SK-N-SH (cell line): ENCODE measurements at regions not wholly inside any gene's neighbourhood (a gene's known extent, or its start where the extent isn't known, plus 50 kb on each side); places are given as distances from the start of the nearest gene placed in this dataset.

Experiments used
- CTCF ChIA-PET: fragments of 300-600, 350-600 bp; formaldehyde crosslinking; extraction: SDS; loops from one replicate; lab custom pipeline; 2021; lab: Yijun Ruan, JAX
- POLR2A ChIA-PET: fragments of 350-600 bp; sonication (Branson Sonifier 250); formaldehyde crosslinking; extraction: SDS; loops from one replicate; lab custom pipeline; 2020; ENCODE audit warnings: antibody characterized with exemption, inconsistent platforms; lab: Yijun Ruan, JAX
- DNase-seq: peaks from one replicate; pipeline ENCODE4 v3.0.0; 2012
- H2AFZ ChIP-seq: fragments of 200-600 bp; sonication (generic); 2 replicates; pipeline ENCODE4 v1.8.1; 2016; ENCODE audit warnings: antibody characterized with exemption, mild to moderate bottlenecking, low read depth
- H3F3A ChIP-seq: fragments of 200-600 bp; sonication (generic); replicated peaks from 2 replicates; pipeline ENCODE3; 2016; ENCODE audit warnings: antibody characterized with exemption, mild to moderate bottlenecking; ENCODE audit not compliant: insufficient read depth
- H3K27ac ChIP-seq, 2 experiments: fragments of 200-500 bp in 1 of 2; fragments of 200-600 bp in 1 of 2; sonication (Bioruptor generic) in 1 of 2; sonication (generic), shearing (Covaris generic) in 1 of 2; 2 replicates each; pipeline versions ENCODE4 v1.5.1 to v1.6.1; 2014 to 2016; ENCODE audit warnings: low read depth in 2 of 2, inconsistent platforms in 1 of 2, low read length in 1 of 2, mild to moderate bottlenecking in 1 of 2, mixed read lengths in 1 of 2
- H3K27me3 ChIP-seq: fragments of 200-600 bp; sonication (generic), shearing (Covaris generic); 2 replicates; pipeline ENCODE4 v1.6.1; 2016; ENCODE audit warnings: mixed run types; ENCODE audit not compliant: insufficient read depth
- H3K36me3 ChIP-seq, 2 experiments: fragments of 200-500 bp in 1 of 2; fragments of 200-600 bp in 1 of 2; sonication (Bioruptor generic) in 1 of 2; sonication (generic) in 1 of 2; replicated peaks in 1 of 2; 2 replicates each; pipeline versions ENCODE3 to v1.5.1; 2014 to 2016; ENCODE audit warnings: low read length in 1 of 2, mild to moderate bottlenecking in 1 of 2; ENCODE audit not compliant: insufficient read depth in 2 of 2, control insufficient read depth in 1 of 2
- H3K4me1 ChIP-seq, 2 experiments: fragments of 200-500 bp in 1 of 2; fragments of 200-600 bp in 1 of 2; sonication (Bioruptor generic) in 1 of 2; sonication (generic), shearing (Covaris generic) in 1 of 2; 2 replicates each; pipeline versions ENCODE4 v1.5.1 to v1.6.1; 2014 to 2016; ENCODE audit warnings: low read depth in 1 of 2, low read length in 1 of 2, mixed run types in 1 of 2; ENCODE audit not compliant: insufficient read depth in 2 of 2, control insufficient read depth in 1 of 2
- H3K4me2 ChIP-seq: fragments of 200-600 bp; sonication (generic), shearing (Covaris generic); 2 replicates; pipeline ENCODE4 v1.6.1; 2017; ENCODE audit warnings: mixed run types
- H3K4me3 ChIP-seq, 2 experiments: fragments of 200-500 bp in 1 of 2; fragments of 200-600 bp in 1 of 2; sonication (Bioruptor generic) in 1 of 2; sonication (generic), shearing (Covaris generic) in 1 of 2; 2 replicates each; pipeline versions ENCODE4 v1.5.1 to v1.8.1; 2014 to 2016; ENCODE audit warnings: low read depth in 2 of 2, inconsistent platforms in 1 of 2, low read length in 1 of 2, mild to moderate bottlenecking in 1 of 2, mixed read lengths in 1 of 2, moderate library complexity in 1 of 2
- H3K79me2 ChIP-seq: fragments of 200-600 bp; sonication (generic); 2 replicates; pipeline ENCODE4 v1.8.1; 2017; ENCODE audit warnings: mild to moderate bottlenecking; ENCODE audit not compliant: insufficient read depth
- H3K9ac ChIP-seq: fragments of 200-600 bp; sonication (generic); 2 replicates; pipeline ENCODE4 v1.6.1; 2017; ENCODE audit warnings: mixed run types
- H3K9me2 ChIP-seq: fragments of 200-600 bp; sonication (generic); 2 replicates; pipeline ENCODE4 v1.6.1; 2017; ENCODE audit warnings: mixed run types
- H3K9me3 ChIP-seq: fragments of 200-600 bp; sonication (generic); 2 replicates; pipeline ENCODE4 v1.6.1; 2017; ENCODE audit warnings: mixed run types, mild to moderate bottlenecking, moderate library complexity
- H4K20me1 ChIP-seq: fragments of 200-600 bp; sonication (generic); 2 replicates; pipeline ENCODE4 v1.6.1; 2017; ENCODE audit warnings: mild to moderate bottlenecking, mixed run types; ENCODE audit not compliant: insufficient read depth
- CHD2 ChIP-seq: fragments of 150-350 bp; IDR thresholded peaks from 2 replicates; pipeline ENCODE4 v1.6.1; 2018; ENCODE audit warnings: low read length; ENCODE audit not compliant: partially characterized antibody
- CTCF ChIP-seq: fragments of 200-600 bp; sonication (generic); IDR thresholded peaks from 2 replicates; pipeline ENCODE4 v1.6.1; 2017; ENCODE audit warnings: antibody characterized with exemption, mild to moderate bottlenecking, moderate library complexity
- ELF1 ChIP-seq: IDR thresholded peaks from 2 replicates; pipeline ENCODE4 v1.4.0; 2012
- EP300 ChIP-seq, 2 experiments: IDR thresholded peaks; 2 replicates each; pipeline versions ENCODE4 v1.4.0 to v1.6.1; 2012; ENCODE audit warnings: borderline replicate concordance in 1 of 2, low read depth in 1 of 2, low read length in 1 of 2
- EZH2phosphoT487 ChIP-seq: fragments of 200-600 bp; sonication (generic); IDR thresholded peaks from 2 replicates; pipeline ENCODE4 v1.6.1; 2017; ENCODE audit warnings: low read depth, mixed run types, mild to moderate bottlenecking, antibody characterized with exemption, moderate library complexity, borderline replicate concordance
- FOXM1 ChIP-seq: IDR thresholded peaks from 2 replicates; pipeline ENCODE4 v1.4.0; 2012; ENCODE audit warnings: low read depth, mild to moderate bottlenecking
- GABPA ChIP-seq: IDR thresholded peaks from 2 replicates; pipeline ENCODE4 v1.4.0; 2012; ENCODE audit warnings: low read depth, mild to moderate bottlenecking
- GATA2 ChIP-seq: sonication (generic); formaldehyde crosslinking; IDR thresholded peaks from 2 replicates; pipeline ENCODE4 v1.5.0; 2020; ENCODE audit warnings: mild to moderate bottlenecking, missing genetic modification reagents
- IRF3 ChIP-seq: fragments of 150-350 bp; IDR thresholded peaks from 2 replicates; pipeline ENCODE4 v1.6.1; 2016; ENCODE audit warnings: mild to moderate bottlenecking, low read depth, low read length
- JUND ChIP-seq: IDR thresholded peaks from 2 replicates; pipeline ENCODE4 v1.4.0; 2012
- MAX ChIP-seq: IDR thresholded peaks from 2 replicates; pipeline ENCODE4 v1.4.0; 2012; ENCODE audit warnings: low read depth
- MEF2A ChIP-seq: IDR thresholded peaks from 2 replicates; pipeline ENCODE4 v1.4.0; 2012; ENCODE audit warnings: low read depth, borderline replicate concordance
- NRF1 ChIP-seq: IDR thresholded peaks from 2 replicates; pipeline ENCODE4 v1.6.1; 2012; ENCODE audit warnings: low read depth, mild to moderate bottlenecking, low read length
- PBX3 ChIP-seq: IDR thresholded peaks from 2 replicates; pipeline ENCODE4; 2012
- RCOR1 ChIP-seq: fragments of 150-350 bp; IDR thresholded peaks from 2 replicates; pipeline ENCODE4 v1.6.1; 2017; ENCODE audit warnings: antibody characterized with exemption, low read length
- SIN3A ChIP-seq: IDR thresholded peaks from 2 replicates; pipeline ENCODE4 v1.6.1; 2012; ENCODE audit warnings: low read depth, mild to moderate bottlenecking, low read length, moderate library complexity, borderline replicate concordance
- SMC3 ChIP-seq: IDR thresholded peaks from 2 replicates; pipeline ENCODE4 v1.6.1; 2012; ENCODE audit warnings: low read depth, low read length, improper control_type of control experiment
- TAF1 ChIP-seq: IDR thresholded peaks from 2 replicates; pipeline ENCODE4 v1.6.1; 2012; ENCODE audit warnings: low read depth, mild to moderate bottlenecking, low read length, moderate library complexity, borderline replicate concordance
- TCF12 ChIP-seq: IDR thresholded peaks from 2 replicates; pipeline ENCODE4 v1.4.0; 2012
- YY1 ChIP-seq: IDR thresholded peaks from 2 replicates; pipeline ENCODE4 v1.4.0; 2012; ENCODE audit warnings: low read depth, mild to moderate bottlenecking
- WGBS: methylation state at CpG from one replicate; pipeline ENCODE4 v1.1.6; 2017; ENCODE audit warnings: low lambda C conversion rate; 5-methylcytosine and 5-hydroxymethylcytosine counted together

GRCh38 chr4:162675661-162676060, 491.0 kb downstream of the NAF1 start (continued):
- TF ChIP-seq IRF3 (no peak), EP300 (IDR thresholded peaks at IDR 0.05; ENCODE audit: borderline replicate concordance in 1 of 2, low read depth in 1 of 2, low read length in 1 of 2) (no peak), GATA2 (CRISPR knock-in tag) (no peak), MAX (no peak), GABPA (no peak), FOXM1 (no peak), JUND (no peak)

GRCh38 chr4:162661913-162662312, 498.1 kb upstream of the FSTL5 start:
- ChIA-PET CTCF (no interaction called here), POLR2A (no interaction called here)
- H3K4me2 ChIP-seq = no peak overlapping the region
- no peak overlapping the region for H3K27ac ChIP-seq
- no peak overlapping the region for H2AFZ ChIP-seq
- H3K4me1 ChIP-seq = no peaks in the 10 kb centered on the region
- TF ChIP-seq CTCF = no peak
- TF ChIP-seq NRF1 = no peak
- TF ChIP-seq GATA2 (CRISPR knock-in tag) = no peak
- no peak for TF ChIP-seq MEF2A
- no peak for TF ChIP-seq SIN3A
- no peak for TF ChIP-seq RCOR1
- TF ChIP-seq TCF12 = no peak
- TF ChIP-seq MAX = no peak
- TF ChIP-seq ELF1 = no peak
- TF ChIP-seq YY1 = no peak
- no peak for TF ChIP-seq PBX3
- no peak for TF ChIP-seq SMC3
- no peak for TF ChIP-seq CHD2
- TF ChIP-seq TAF1 = no peak
- no peak for TF ChIP-seq EZH2phosphoT487
- H3K9ac ChIP-seq = no peak overlapping the region
- no peak overlapping the region for H3K4me3 ChIP-seq
- DNase-seq = no peak
- no peaks in the 10 kb centered on the region for H3K79me2 ChIP-seq
- WGBS = 5% methylated on average over 1 of the region's 1 CpG
- H4K20me1 ChIP-seq = no peaks in the 10 kb centered on the region
- H3K36me3 ChIP-seq = no peaks in the 10 kb centered on the region
- no peaks in the 10 kb centered on the region for H3K9me3 ChIP-seq
- no peaks in the 10 kb centered on the region for H3F3A ChIP-seq
- no peaks in the 10 kb centered on the region for H3K9me2 ChIP-seq
- no peaks in the 10 kb centered on the region for H3K27me3 ChIP-seq
